OCI-LY7 (cell line): ENCODE measurements at regions not wholly inside any gene's neighbourhood (a gene's known extent, or its start where the extent isn't known, plus 50 kb on each side); places are given as distances from the start of the nearest gene placed in this dataset.

Experiments
- CTCF ChIP-seq: fragments of 200-600 bp; sonication (generic); conservative IDR thresholded peaks from 2 replicates; pipeline ENCODE4 v1.5.1; 2014; ENCODE audit warnings: mild to moderate bottlenecking, antibody characterized with exemption, low read length, moderate library complexity, mixed read lengths
- EZH2phosphoT487 ChIP-seq: fragments of 200-600 bp; sonication (generic); IDR thresholded peaks from 2 replicates; pipeline ENCODE4 v1.6.1; 2018; ENCODE audit warnings: low read depth, borderline replicate concordance, mild to moderate bottlenecking, mixed run types, antibody characterized with exemption, low read length, moderate library complexity, mixed read lengths

GRCh38 chr7:35505066-35505465, 189.9 kb downstream of the HERPUD2 start:
- TF ChIP-seq CTCF (no peak), EZH2phosphoT487 (no peak)
